Astrocyte (in vitro differentiated cells and primary cell): ENCODE measurements at regions not wholly inside any gene's neighbourhood (a gene's known extent, or its start where the extent isn't known, plus 50 kb on each side); places are given as distances from the start of the nearest gene placed in this dataset.

Experiments used
- CTCF ChIP-seq: IDR thresholded peaks from 2 replicates; pipeline ENCODE4 v1.5.1; 2011; ENCODE audit warnings: low read depth, mild to moderate bottlenecking, inconsistent platforms, low read length, moderate library complexity; ENCODE audit not compliant: insufficient read depth
- EZH2 ChIP-seq: IDR thresholded peaks from 2 replicates; pipeline ENCODE4 v1.6.1; 2012; ENCODE audit warnings: mild to moderate bottlenecking, low read length, inconsistent platforms; ENCODE audit not compliant: insufficient read depth

- TF ChIP-seq CTCF (no peak), EZH2 (no peak)
Measured at GRCh38 chr7:124428781-124429180, 336.8 kb downstream of the GPR37 start.
